PFSK-1 (cell line): ENCODE measurements at regions not wholly inside any gene's neighbourhood (a gene's known extent, or its start where the extent isn't known, plus 50 kb on each side); places are given as distances from the start of the nearest gene placed in this dataset.

ENCODE experiments used
- FOXP2 ChIP-seq: optimal IDR thresholded peaks from 2 replicates; pipeline ENCODE3; 2011; ENCODE audit warnings: borderline replicate concordance, control low read depth, inconsistent platforms; ENCODE audit not compliant: insufficient read depth; ENCODE audit errors: extremely low read length, extremely low read depth
- POLR2AphosphoS5 ChIP-seq: IDR thresholded peaks from 2 replicates; pipeline ENCODE4 v1.6.1; 2012; ENCODE audit warnings: low read depth, mild to moderate bottlenecking, control low read depth, low read length, moderate library complexity

DNA sequence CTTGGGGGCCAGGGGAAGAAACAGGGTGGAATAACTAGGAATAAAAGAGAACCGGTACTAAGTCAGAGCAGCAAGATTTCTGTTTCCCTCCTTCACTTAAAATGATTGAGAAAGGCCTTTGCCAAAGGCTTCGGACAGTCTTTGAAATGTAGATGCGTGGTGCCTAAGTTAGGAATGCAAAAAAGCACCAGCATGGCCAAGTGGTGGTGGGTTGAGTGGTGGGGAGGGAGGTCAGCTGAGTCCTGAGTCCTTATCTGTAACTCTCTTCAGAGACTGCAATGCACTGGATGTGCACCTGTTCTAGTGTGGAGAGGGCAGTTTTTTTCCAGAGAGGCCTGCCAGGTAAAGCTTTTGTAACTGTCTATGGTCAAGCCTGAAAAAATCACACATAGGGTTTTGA lies 919.9 kb downstream of the FSCB start:
- TF ChIP-seq FOXP2 (no peak), POLR2AphosphoS5 (no peak)
